GM12878 (cell line): ENCODE measurements at regions not wholly inside any gene's neighbourhood (a gene's known extent, or its start where the extent isn't known, plus 50 kb on each side); places are given as distances from the start of the nearest gene placed in this dataset.

Source experiments
- ATAC-seq: fragments of 200-7000 bp; cut with Tn5 transposase; 3 replicates; pipeline ENCODE4 v1.9.1; 2020; ENCODE audit warnings: mild to moderate bottlenecking, moderate library complexity
- BruUV-seq: library from RNA; stranded (reverse); fragments of 400-500 nt; replicated peaks from 2 replicates; lab custom pipeline; 2021; lab: Mats Ljungman, UMichigan
- CTCF ChIA-PET: fragments of 300-600 bp; sonication (Branson Sonifier 250); formaldehyde crosslinking; extraction: SDS; loops from one replicate; lab custom pipeline; 2021; ENCODE audit warnings: inconsistent platforms; lab: Yijun Ruan, JAX
- POLR2A ChIA-PET: fragments of 350-600 bp; formaldehyde crosslinking; extraction: SDS; loops from one replicate; lab custom pipeline; 2021; ENCODE audit warnings: inconsistent platforms; lab: Charles Lee
- RAD21 ChIA-PET: fragments of 300-600 bp; sonication (Branson Sonifier 250); formaldehyde crosslinking; loops from one replicate; lab custom pipeline; 2023; ENCODE audit warnings: antibody characterized with exemption; ENCODE audit not compliant: unreplicated experiment; lab: Charles Lee
- SMC1A ChIA-PET: fragments of 300-600 bp; sonication (Branson Sonifier 250); formaldehyde crosslinking; loops from one replicate; lab custom pipeline; 2023; ENCODE audit not compliant: unreplicated experiment, uncharacterized antibody; lab: Charles Lee
- DNase-seq: peaks from one replicate; pipeline ENCODE4 v3.0.0-alpha.2; 2011; ENCODE audit warnings: low read depth, low spot score
- FAIRE-seq: peaks from 3 replicates; lab custom pipeline; 2011; peaks lifted over from hg19 to GRCh38; lab: Jason Lieb, UNC
- H2AFZ ChIP-seq: 2 replicates; pipeline ENCODE4 v1.6.0; 2011; ENCODE audit warnings: low read depth, low read length, control low read depth; ENCODE audit not compliant: control insufficient read depth
- H3K27ac ChIP-seq: 2 replicates; pipeline ENCODE4 v1.5.1; 2011; ENCODE audit warnings: control low read depth; ENCODE audit not compliant: control insufficient read depth, insufficient read depth
- H3K27me3 ChIP-seq, 2 experiments: replicated peaks in 1 of 2; 2 replicates each; pipeline versions ENCODE4 v1.6.0 to v1.6.1; 2011; ENCODE audit warnings: low read length in 1 of 2; ENCODE audit not compliant: control insufficient read depth in 2 of 2, insufficient read depth in 2 of 2
- H3K36me3 ChIP-seq, 2 experiments: 2 replicates each; pipeline ENCODE4 v1.5.1; 2011; ENCODE audit warnings: low read length in 1 of 2; ENCODE audit not compliant: control insufficient read depth in 2 of 2, insufficient read depth in 2 of 2
- H3K4me1 ChIP-seq: 2 replicates; pipeline ENCODE4 v1.6.1; 2011; ENCODE audit warnings: mild to moderate bottlenecking, low read length, moderate library complexity, mixed read lengths; ENCODE audit not compliant: control insufficient read depth, insufficient read depth
- H3K4me2 ChIP-seq: 2 replicates; pipeline ENCODE4 v1.6.0; 2011; ENCODE audit warnings: control low read depth; ENCODE audit not compliant: control insufficient read depth, insufficient read depth
- H3K4me3 ChIP-seq: fragments of 200-600 bp; sonication (generic); 2 replicates; pipeline ENCODE4 v1.5.1; 2016
- H3K79me2 ChIP-seq: 2 replicates; pipeline ENCODE4 v1.6.0; 2011; ENCODE audit warnings: low read length; ENCODE audit not compliant: control insufficient read depth, insufficient read depth
- H3K9ac ChIP-seq: 2 replicates; pipeline ENCODE4 v1.8.0; 2011; ENCODE audit warnings: low read length, control low read depth, mixed read lengths; ENCODE audit not compliant: control insufficient read depth, insufficient read depth
- H3K9me3 ChIP-seq: replicated peaks from 3 replicates; pipeline ENCODE4 v1.5.1; 2011; ENCODE audit warnings: mild to moderate bottlenecking, low read length; ENCODE audit not compliant: control insufficient read depth, insufficient read depth
- H4K20me1 ChIP-seq: 2 replicates; pipeline ENCODE4 v1.6.0; 2011; ENCODE audit not compliant: control insufficient read depth, insufficient read depth
- BMI1 ChIP-seq: fragments of 450-650 bp; IDR thresholded peaks from 2 replicates; pipeline ENCODE4 v1.6.1; 2016; ENCODE audit warnings: mild to moderate bottlenecking, moderate library complexity, borderline replicate concordance
- CHD4 ChIP-seq: fragments of 200-600 bp; sonication (generic); IDR thresholded peaks from 2 replicates; pipeline ENCODE4 v1.6.1; 2016; ENCODE audit warnings: mild to moderate bottlenecking
- CREB1 ChIP-seq: IDR thresholded peaks from 2 replicates; pipeline ENCODE4 v1.6.1; 2012; ENCODE audit warnings: low read depth, mild to moderate bottlenecking, inconsistent platforms
- ESRRA ChIP-seq: IDR thresholded peaks from 2 replicates; pipeline ENCODE4 v1.6.1; 2012; ENCODE audit warnings: mild to moderate bottlenecking, low read length, improper control_type of control experiment
- KLF5 ChIP-seq: fragments of 450-650 bp; IDR thresholded peaks from 2 replicates; pipeline ENCODE4 v1.6.1; 2014; ENCODE audit warnings: mild to moderate bottlenecking; ENCODE audit not compliant: partially characterized antibody
- POU2F2 ChIP-seq: IDR thresholded peaks from 3 replicates; pipeline ENCODE4 v1.6.1; 2011; ENCODE audit warnings: low read depth, mild to moderate bottlenecking, low read length, borderline replicate concordance
- RAD21 ChIP-seq: IDR thresholded peaks from 2 replicates; pipeline ENCODE4 v1.6.1; 2011; ENCODE audit warnings: mild to moderate bottlenecking, low read depth, low read length, moderate library complexity; ENCODE audit not compliant: insufficient read depth
- SREBF1 ChIP-seq: IDR thresholded peaks from 2 replicates; pipeline ENCODE4 v1.6.1; 2012; ENCODE audit warnings: mild to moderate bottlenecking, low read length
- TCF3 ChIP-seq: IDR thresholded peaks from 2 replicates; pipeline ENCODE4 v1.6.1; 2012; ENCODE audit warnings: low read depth, mild to moderate bottlenecking, low read length, borderline replicate concordance; ENCODE audit not compliant: insufficient read depth
- ZNF274 ChIP-seq: IDR thresholded peaks from one replicate; pipeline ENCODE4 v1.8.0; 2011; ENCODE audit not compliant: insufficient read length, insufficient read depth
- ZNF592 ChIP-seq: fragments of 450-650 bp; IDR thresholded peaks from 2 replicates; pipeline ENCODE4 v1.6.1; 2017; ENCODE audit warnings: mild to moderate bottlenecking, moderate library complexity
- WGBS: methylation state at CpG from one replicate; pipeline ENCODE4 v1.1.6; 2016; ENCODE audit warnings: low lambda C conversion rate; ENCODE audit not compliant: insufficient replicate concordance, insufficient coverage; ENCODE audit errors: missing lambda C conversion rate; 5-methylcytosine and 5-hydroxymethylcytosine counted together
- in situ Hi-C: fragments of 300-500 bp; cut with MboI; formaldehyde crosslinking; loops from 9 replicates; pipeline ENCODE4 v1.14.3; 2018; ENCODE audit warnings: mixed read lengths
- intact Hi-C: fragments of 100-400 bp; cut with micrococcal nuclease; formaldehyde crosslinking; loops from one replicate; pipeline ENCODE4 v1.14.2; 2022; ENCODE audit not compliant: unreplicated experiment
- TF ChIP-seq, protein P1 (sequence below): IDR thresholded peaks from 2 replicates; pipeline ENCODE4 v1.6.1; 2012; ENCODE audit warnings: mild to moderate bottlenecking, low read depth, low read length

DNA sequence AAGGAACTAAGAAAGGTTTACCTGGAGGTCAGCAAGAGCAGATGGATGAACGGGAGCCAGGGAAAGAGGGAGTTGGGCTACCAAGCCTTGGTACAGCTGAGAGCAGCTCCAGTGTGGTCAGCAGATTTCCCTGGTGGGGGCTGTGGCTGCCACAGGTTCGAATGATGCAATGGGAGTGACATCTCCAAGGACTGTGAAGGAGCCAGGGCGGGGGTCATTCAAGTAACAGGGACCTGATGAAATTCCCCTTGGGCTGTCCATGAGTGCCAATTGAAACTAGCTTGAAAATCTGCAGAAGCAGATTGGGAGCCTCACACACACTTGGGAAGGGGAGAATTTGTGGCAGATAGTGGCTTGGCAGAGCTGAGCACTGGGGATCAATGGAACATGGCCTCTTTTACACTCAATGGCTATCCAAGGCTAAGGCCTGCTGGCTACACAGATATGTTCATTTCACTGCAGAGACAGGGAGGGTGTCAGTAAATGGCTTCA is 247.0 kb upstream of the ECI2 start:
- no peak overlapping the region for H3K9ac ChIP-seq
- WGBS = 0% methylated on average over 3 of the region's 3 CpGs
- no peak for FAIRE-seq
- SMC1A ChIA-PET = no interaction called here
- H3K27me3 ChIP-seq = no peaks in the 10 kb centered on the region; a peak in 1 of 4 replicates
- in situ Hi-C loops = no loop called here
- RAD21 ChIA-PET = no interaction called here
- DNase-seq = no peak
- intact Hi-C loops = no loop called here
- H3K36me3 ChIP-seq = no peaks in the 10 kb centered on the region
- H3K4me1 ChIP-seq = no peaks in the 10 kb centered on the region
- ATAC-seq = no peak
- no TSS peak for BruUV-seq
- H3K27ac ChIP-seq = no peak overlapping the region
- POLR2A ChIA-PET = no interaction called here
- CTCF ChIA-PET = no interaction called here
- no peaks in the 10 kb centered on the region for H4K20me1 ChIP-seq
- no peak overlapping the region for H3K4me3 ChIP-seq
- no peak overlapping the region for H3K4me2 ChIP-seq
- no peak for TF ChIP-seq KLF5
- TF ChIP-seq POU2F2 = no peak
- TF ChIP-seq, protein P1, sequence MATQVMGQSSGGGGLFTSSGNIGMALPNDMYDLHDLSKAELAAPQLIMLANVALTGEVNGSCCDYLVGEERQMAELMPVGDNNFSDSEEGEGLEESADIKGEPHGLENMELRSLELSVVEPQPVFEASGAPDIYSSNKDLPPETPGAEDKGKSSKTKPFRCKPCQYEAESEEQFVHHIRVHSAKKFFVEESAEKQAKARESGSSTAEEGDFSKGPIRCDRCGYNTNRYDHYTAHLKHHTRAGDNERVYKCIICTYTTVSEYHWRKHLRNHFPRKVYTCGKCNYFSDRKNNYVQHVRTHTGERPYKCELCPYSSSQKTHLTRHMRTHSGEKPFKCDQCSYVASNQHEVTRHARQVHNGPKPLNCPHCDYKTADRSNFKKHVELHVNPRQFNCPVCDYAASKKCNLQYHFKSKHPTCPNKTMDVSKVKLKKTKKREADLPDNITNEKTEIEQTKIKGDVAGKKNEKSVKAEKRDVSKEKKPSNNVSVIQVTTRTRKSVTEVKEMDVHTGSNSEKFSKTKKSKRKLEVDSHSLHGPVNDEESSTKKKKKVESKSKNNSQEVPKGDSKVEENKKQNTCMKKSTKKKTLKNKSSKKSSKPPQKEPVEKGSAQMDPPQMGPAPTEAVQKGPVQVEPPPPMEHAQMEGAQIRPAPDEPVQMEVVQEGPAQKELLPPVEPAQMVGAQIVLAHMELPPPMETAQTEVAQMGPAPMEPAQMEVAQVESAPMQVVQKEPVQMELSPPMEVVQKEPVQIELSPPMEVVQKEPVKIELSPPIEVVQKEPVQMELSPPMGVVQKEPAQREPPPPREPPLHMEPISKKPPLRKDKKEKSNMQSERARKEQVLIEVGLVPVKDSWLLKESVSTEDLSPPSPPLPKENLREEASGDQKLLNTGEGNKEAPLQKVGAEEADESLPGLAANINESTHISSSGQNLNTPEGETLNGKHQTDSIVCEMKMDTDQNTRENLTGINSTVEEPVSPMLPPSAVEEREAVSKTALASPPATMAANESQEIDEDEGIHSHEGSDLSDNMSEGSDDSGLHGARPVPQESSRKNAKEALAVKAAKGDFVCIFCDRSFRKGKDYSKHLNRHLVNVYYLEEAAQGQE = no peak
- TF ChIP-seq SREBF1 = no peak
- TF ChIP-seq BMI1 = no peak
- no peak for TF ChIP-seq RAD21
- TF ChIP-seq ESRRA = no peak
- no peak for TF ChIP-seq CREB1
- no peak for TF ChIP-seq CHD4
- no peak for TF ChIP-seq ZNF592
- TF ChIP-seq ZNF274 = no peak
- no peak for TF ChIP-seq TCF3
- H3K9me3 ChIP-seq = peaks cover 11% of the 10 kb centered on the region; the same call in 2 of the 3 replicates
- H3K79me2 ChIP-seq = no peaks in the 10 kb centered on the region
- H2AFZ ChIP-seq = no peak overlapping the region
